ENCODE measurements at regions not wholly inside any gene's neighbourhood (a gene's known extent, or its start where the extent isn't known, plus 50 kb on each side); places are given as distances from the start of the nearest gene placed in this dataset.

DNA sequence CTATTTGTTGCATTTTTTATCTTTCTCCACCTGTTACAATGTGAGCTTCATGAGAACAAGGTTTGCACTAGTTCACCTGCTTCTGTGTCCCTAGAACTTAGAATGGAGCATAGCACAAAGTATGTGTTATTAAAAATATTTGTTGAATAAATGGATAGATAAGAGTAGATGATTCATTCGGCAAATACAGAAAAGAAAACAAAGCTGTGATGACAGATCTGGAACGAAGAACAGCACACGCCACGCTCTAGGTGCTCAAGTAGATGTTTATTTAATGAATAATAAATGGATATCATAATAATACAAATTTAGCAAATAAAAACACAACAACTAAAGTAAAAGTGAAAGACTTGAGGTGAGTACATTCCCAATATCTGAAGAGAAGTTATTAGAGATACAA is 273.1 kb downstream of the HAO1 start:
- no peak for DNase-seq

DNA sequence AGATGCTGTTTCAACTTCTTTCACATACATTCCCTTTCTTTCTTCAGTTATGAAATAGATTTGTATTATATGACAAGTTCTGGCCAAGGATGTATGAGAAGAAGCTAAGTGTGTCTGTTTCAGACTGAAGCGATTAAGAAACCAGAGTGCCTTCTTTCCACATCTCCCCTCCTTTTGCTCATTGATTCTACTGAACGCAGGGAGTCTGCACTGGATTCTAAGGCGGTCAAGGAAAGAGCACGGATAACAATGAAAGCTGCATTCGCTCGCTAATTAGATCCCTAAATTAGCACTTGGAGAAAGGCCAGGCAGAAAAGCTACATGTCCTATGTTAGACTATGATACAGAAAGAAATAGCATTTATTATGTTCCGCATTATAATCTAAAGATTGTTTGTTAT is 267.7 kb downstream of the HAO1 start:
- no peak for DNase-seq

DNA sequence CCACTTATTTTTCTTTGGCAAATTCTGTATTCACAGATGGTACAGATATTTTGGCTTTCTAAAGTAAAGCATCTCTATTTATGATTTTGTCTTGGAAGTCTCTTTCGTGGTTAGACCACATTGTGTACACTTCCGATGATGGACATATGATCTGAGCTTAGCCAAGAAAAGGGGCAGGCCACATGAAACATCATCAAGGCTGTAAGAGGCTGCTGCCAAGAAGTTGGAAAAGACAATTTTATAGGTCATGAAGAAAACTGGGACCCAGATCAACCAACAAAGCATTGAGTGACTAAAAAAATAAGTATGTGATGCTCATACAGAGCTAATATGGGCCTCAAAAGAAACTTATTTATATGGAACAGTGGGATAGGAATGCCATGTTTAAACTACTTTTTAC is 266.4 kb downstream of the HAO1 start:
- no peak for DNase-seq

DNA sequence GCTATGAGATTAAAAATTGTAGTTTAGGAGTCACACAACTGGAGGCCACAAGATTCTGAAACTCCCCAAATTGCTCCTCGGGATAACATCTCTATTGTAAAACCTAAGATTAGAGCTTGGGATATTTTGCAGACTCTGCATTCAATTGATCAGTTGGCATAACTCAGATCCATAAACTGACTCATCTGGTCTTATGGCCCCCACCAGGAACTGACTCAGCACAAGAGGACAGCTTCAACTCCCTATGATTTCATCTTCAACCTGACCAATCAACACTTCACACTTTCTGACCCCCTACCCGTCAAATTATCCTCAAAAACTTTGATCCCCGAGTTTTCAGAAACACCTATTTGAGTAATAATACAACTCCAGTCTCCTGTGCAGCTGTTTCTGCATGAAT is 257.3 kb downstream of the HAO1 start:
- DNase-seq = no peak

DNA sequence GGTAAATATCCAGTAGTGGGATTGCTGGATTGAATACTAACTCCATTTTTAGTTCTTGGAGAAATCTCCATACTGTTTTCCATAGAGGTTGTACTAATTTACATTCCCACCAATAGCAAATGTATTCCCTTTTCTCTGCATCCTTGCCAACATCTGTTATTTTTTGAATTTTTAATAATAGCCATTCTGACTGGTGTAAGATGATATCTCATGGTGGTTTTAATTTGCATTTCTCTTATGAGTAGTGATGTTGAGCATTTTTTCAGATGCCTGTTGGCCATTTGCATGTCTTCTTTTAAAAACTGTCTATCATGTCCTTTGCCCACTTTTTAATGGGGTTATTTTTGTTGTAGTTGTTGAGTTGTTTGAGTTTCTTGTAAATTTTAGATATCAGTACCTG is 253.2 kb downstream of the HAO1 start:
- no peak for DNase-seq

DNA sequence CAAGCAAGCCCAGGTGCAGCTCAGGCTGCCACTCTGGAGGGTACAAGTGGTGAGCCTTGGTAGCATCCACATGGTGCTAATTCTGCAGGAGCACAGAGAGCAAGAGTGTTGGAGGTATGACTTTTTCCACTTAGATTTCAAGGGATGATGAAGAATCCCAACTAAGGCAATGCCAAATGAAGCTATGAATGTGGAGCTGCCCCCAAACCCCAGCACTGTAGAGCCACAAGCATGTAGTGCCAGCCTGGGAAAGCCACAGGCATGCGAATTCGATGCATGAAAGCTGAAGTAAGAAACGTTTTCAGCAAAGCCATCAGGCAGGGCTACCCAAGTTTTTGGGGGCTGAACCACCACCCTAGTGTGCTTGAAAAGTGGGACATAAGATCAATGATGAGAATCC is 251.1 kb downstream of the HAO1 start:
- DNase-seq = no peak

DNA sequence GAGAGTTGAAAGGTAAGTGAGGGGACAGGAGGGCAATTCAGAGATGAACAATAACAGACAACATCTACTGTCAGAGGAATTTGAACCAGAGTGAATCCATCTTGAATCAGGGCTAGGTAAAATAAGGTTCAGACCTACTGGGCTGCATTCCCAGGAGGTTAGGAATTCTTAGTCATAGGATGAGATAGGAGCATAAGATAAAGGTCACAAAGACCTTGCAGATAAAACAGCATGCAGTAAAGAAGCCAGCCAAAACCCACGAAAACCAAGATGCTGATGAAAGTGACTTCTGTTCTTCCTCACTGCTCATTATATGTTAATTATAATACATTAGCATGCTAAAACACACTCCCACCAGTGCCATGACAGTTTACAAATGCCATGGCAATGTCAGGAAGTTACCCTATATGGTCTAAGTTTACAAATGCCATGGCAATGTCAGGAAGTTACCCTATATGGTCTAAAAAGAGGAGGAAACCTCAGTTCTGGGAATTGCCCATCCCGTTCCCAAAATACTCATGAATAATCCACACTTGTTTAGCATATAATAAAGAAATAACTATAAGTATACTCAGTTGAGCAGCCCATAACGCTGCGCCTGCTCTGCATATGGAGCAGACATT is 248.5 kb downstream of the HAO1 start:
- DNase-seq = no peak

DNA sequence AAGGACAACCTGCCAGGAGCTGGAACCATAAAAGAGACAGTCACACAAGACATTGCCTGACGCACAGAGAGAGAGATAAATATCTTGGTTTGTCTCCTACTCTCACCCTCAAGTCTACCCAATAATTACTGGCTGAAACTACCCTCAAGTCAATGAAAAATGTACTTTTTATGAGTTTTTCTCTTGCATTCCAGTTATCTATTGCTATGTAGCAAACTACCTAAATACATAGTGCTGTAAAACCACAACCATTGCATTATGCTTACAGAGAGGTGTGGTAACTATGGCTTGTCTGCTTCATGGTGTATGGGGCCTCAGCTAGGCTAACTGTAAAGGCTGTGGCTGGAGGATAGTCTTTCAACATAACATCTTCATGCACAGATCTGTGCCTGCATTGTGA is 247.8 kb downstream of the HAO1 start:
- DNase-seq = no peak

DNA sequence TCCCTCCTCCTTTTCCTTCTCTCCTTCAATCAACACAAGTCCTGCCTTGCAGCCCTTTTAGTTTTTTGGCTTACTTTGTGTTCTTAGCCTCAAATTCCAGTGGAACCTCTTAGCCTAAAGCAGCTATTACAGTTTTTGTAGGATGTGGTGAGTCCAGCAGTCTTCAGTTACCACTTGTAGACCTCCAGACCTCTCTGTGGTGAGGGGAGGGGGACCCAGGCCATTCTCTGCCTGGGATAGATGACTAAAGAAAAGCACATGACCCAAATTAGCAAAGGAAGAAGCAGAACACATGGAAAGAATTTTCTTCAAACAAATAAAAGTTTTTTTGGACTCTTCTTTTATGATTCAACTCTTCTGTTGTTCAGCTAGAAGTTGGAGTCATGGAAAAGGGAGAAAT is 246.5 kb downstream of the HAO1 start:
- DNase-seq = no peak

DNA sequence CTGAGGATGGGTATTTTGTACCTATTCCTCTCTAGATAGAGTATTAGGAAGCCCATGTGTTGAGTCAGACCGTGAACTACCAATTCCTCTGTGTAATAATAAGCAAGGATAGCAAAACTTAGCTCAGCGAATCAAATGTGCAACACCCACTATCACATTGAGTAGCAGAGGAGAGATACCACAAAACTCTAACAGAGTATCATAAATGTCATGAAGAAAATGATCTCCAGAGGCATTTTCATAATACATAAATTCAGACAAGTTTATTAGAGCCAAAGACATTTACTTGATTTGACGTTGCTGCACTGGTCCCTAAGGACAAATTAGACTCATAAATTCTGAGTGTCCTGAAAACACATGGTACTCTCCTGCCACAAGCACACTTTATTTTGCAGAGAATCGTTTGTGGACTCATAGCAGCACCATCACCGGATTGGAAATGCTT is 245.2 kb downstream of the HAO1 start:
- DNase-seq = no peak

DNA sequence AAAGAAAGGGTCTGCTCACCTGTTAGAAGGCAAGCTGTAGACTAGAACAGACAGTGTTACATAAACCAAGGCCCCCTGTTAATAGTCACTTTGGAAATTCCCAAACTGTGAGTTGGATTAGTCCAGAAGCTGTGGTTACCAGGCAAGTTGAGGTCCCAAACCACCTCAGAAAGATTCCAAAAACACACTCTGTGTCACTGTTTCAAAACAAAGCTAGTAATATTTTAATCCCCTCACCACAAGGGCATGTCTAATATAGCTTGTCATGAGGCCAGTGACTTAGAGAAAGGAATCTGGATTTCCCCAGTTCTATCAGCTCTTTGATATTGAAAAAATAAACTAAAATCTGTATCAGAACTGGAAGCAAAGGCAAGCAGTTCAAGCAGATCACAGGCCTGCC is 244.6 kb downstream of the HAO1 start:
- no peak for DNase-seq

DNA sequence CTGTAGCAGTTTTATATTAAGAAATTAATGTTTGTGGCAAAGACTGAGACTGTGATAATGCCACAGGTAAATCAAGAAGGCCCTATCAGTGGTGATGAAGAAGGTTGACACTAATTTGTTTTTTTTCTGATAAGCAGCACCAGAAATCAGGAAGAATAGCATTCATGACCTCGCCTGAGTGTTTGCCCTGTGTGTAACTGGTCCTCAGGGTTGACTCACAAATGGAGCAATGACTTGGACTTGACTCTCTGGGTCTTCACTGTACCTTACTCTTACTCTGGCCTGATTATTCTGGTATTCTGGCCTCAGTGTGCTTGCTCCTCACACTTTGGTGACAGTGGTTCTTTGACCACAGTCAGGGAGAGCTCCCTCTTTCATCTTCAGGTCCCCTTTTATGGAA is 243.9 kb downstream of the HAO1 start:
- DNase-seq = no peak

DNA sequence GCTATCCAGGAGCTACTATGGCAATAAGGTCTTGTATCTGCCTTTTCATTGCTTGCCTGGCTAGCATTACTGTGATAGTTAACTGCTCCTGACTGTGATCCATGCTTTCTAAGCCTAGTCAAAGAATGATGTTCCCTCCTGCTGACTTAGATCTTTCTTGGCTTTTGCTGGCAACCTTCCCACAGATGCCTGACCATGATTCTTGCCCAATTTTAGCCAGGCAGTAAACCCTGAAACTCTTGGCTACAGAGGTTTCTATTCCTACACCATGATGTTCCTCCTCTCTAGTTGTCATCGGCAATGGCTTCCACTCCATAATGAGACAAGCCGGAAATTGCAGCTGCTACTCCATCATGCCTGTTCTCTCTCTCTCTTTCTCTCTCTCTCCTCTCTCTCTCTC is 238.1 kb downstream of the HAO1 start:
- no peak for DNase-seq

DNA sequence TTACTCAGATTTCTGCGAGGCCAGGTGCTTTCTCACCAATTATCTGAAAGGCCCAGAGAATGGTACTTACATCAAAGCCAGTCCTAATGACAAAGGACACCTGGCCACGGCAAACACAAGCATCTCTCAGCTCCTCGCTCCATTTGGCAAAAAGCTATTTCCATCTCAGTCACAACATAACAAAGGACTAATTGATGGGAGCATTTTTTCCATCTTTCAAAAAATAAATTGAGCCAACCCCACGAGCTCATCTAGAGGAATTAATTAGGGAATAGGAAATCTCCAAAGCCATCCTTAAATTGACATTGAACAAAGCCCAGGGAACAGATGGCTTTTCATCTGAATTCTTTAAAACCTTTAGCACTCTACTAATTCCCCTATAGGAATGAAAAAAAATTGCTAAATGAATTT is 236.7 kb downstream of the HAO1 start:
- DNase-seq = peak; percentile 38

DNA sequence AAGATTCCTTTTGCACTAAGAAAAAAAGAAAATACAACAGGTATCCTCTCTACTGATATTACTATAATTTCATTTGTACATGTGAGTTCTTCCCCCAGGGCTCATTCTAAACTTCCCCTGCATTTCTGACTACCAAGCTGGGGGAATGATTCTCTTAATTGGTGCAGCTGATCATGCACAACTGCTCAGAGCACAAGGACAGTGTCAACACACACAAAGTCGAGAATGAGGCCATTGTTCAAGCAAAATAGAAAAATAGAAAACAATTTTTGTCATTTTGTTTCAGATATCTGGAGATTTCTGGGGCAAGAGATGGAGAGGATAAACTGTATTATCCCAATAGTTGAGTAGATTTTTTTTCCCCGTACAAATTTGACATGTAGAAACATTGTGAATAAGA is 236.3 kb downstream of the HAO1 start:
- DNase-seq = peak; percentile 36

DNA sequence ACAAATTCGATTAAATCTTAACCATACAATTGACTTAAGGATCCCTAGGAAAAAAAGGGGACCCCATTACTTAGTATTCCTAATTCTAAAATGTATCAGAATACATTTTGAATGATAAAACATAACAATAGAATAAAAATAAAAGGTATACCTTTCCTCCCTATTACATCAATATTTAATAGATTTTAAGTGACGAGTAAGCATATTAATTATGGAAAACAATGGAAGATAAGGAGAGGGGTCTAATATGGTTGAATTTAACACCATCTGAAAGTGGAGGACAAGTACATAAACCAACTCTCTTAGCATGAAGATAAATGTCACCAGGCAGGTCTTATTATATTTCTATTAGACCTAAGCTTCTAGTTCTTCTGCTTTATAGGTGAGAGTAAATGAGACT is 232.1 kb downstream of the HAO1 start:
- DNase-seq = no peak

DNA sequence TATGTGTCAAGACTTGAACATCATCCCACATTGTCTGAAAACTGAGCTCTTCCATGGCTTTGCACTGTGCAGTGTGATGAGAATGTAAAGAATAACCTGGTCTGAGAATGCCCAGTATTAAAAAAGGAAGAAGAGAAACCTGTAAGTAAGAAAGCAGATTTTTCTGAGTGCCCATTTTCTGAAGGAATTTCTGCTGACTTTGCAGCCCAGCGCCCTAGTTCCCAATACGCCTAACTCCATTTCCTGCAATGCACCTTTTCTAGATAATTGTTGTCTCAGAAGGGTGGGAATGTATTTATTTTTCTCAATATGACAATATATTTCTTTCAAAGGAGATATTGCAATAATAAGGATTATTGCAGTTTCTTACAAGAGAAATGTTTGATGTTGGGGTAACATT is 231.5 kb downstream of the HAO1 start:
- DNase-seq = no peak

DNA sequence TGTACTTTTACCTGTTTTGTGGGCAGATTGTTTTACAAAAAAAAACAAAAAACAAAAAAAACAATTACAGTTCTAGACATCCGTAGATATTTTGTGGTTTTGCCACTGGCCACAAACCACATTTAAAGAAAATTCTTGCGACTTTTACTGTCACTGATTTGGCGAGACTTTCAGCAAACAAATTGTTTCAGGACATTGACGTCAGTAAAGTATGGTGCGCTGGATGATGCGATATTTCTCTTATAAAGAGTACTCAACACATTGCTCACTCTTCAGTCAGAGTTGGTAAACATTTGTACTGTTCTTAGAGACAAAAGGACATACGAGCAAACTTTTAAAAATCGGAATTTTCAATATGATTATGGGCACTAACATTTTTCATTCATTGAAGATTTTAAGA is 229.8 kb downstream of the HAO1 start:
- DNase-seq = no peak

DNA sequence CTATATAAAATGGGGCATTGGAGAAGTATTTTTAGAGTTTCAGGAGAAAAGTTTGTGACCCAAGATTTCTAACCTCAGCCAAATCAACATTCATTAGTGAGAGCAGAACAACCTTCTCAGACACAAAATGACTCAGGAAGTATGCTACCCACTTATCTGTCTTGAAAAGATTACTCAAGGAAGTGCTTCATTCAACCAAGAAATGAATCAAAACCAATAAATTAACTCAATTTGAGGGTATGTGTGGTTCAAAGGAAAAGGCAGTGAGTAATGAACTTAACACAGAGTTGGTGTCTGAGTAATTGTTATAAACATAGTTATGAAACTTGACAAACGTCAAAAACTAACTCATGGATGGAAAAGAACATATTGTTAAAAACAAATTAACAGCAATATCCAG is 227.6 kb downstream of the HAO1 start:
- DNase-seq = no peak

DNA sequence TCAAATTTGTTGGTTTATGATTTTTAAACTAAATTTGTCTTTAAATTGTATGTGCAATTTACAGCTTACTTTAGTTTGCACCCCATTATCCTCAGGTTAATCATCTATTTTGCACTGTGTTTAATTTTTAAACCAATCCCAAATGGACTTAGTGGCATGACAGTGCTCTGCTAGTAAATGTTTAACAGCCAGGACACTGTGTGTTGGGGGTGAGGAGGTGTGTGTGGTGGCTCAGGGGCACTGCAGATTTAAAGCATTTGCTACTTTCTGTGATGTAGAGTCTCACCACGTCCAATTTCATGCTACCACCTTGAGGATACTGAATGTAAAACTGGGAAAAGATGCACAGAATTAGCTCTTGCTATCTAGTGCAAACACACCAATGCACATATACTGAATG is 225.7 kb downstream of the HAO1 start:
- no peak for DNase-seq

DNA sequence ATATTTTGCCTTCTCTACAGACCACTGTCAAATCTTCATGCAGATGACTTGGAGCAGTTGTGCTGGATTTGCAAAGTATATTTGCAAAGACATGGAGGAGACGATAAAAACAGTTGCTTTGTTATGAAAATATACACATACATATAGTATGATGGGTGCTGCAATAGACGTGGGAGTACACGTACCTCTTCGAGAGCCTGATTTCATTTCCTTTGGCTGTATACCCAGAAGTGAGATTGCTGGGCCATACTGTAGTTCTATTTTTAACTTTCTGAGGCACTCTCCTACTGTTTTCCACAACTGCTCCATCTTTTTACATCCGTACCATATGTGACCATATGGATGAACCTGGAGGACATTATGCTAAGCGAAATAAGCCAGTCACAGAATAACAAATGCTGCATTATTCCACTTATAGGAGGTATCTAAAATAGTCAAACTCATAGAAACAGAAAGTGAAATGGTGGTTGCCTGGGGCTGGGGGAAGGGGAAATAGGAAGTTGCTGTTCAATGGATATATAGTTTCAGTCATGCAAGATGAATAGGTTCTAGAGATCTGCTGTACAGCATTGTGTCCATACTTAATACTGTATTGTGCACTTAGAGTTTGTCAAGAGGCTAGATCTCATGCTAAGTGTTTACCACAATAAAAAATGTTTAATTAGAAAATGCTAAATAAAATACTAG is 223.8 kb downstream of the HAO1 start:
- no peak for DNase-seq

DNA sequence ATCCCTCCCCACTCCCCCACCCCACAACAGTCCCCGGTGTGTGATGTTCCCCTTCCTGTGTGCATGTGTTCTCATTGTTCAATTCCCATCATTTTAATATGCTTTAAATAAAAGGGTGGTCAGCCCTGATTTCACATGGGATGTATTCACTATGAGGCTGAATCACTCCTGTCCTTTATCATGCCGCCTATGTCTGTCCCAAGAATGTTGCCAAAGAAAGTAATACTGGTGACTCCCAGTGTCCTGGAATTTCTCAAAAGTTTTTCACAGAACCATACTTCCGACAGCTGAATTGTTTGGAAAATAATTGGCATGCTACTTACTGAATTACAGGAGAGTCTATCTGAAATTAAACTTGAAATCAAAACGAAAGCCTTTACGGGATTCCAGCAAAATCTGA is 217.7 kb downstream of the HAO1 start:
- DNase-seq = no peak

DNA sequence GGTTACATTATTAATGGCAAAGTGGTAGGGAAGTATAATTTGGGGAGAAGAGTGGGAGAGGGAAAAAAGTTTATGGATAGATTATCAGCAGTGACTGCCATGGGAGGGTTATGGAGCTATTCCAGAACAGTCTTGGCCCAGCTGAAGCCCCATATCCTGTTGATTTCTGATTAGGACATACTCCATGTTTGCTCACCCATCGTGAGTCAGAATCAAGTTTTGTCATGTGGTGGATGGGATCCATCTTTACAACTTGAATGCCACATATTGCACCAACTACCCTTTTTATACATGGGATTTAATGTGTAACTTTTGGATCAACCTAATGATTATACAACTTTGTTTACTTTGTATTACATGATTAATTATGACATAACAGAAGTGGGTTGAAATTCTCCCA is 217.0 kb downstream of the HAO1 start:
- DNase-seq = no peak

DNA sequence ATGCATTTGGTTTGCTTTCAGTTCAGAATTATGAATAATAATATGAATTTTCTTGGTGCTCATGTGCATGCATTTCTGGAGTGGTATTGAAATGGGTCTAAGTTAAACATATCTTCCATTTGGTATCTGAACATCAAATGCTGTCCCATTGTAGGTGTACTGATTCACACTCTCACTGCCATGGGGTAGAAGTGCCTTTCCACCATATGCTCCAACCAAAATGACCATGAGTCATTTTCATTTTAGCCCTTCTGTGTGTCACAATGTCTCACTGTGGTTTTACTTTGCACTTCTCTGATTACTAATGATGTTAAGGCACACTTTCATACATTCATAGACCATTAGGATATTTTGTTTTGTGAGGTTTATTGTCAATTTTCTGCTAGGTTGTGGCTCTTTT is 211.9 kb downstream of the HAO1 start:
- no peak for DNase-seq

DNA sequence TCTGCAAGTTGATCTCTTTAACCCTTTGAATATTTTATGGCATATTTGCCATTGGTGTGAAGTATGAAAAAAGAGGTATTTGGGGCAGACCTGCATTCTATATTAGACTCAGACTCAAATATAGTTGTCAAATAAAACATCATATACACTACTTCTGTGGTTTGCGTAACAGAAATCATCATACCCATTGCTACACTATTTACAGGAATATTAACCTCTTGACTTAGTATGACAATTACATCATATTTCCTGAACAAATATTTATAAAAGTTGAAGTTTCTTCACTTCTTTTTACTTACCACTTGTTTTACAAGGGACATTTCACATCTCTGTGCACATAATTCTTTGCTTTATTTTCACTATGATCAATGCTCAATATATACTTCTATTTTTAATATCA is 206.0 kb downstream of the HAO1 start:
- no peak for DNase-seq

All from NCI-H82 (cell line).